HG02763 (cell line): ENCODE measurements at regions not wholly inside any gene's neighbourhood (a gene's known extent, or its start where the extent isn't known, plus 50 kb on each side); places are given as distances from the start of the nearest gene placed in this dataset.
"Not testable (repeated sequence)": the region's sequence is repeated elsewhere in the genome, so short reads cannot be mapped to it uniquely, and the experiment has no call there.

Experiments
- ATAC-seq: cut with Tn5 transposase; IDR thresholded peaks from one replicate; pipeline ENCODE4 v1.9.1; 2021; ENCODE audit warnings: mild to moderate bottlenecking, moderate library complexity; ENCODE audit not compliant: unreplicated experiment

GRCh38 chr7:13262929-13263530 lies 575.6 kb downstream of the ARL4A start:
- ATAC-seq, result no peak

- ATAC-seq, result no peak
Observed at GRCh38 chr7:13265271-13265670, 577.8 kb downstream of the ARL4A start.

- not testable (repeated sequence) for ATAC-seq
Observed at GRCh38 chr7:13274205-13274604, 586.8 kb downstream of the ARL4A start.

- ATAC-seq, result no peak
Observed at GRCh38 chr7:13276977-13277376, 589.5 kb downstream of the ARL4A start.

GRCh38 chr7:13278020-13278419 lies 590.6 kb downstream of the ARL4A start:
- no peak for ATAC-seq

GRCh38 chr7:13279854-13280435 lies 592.5 kb downstream of the ARL4A start:
- ATAC-seq, result no peak

- no peak for ATAC-seq
Observed at GRCh38 chr7:13282377-13282980, 595.0 kb downstream of the ARL4A start.

GRCh38 chr7:13286916-13287315 lies 599.5 kb downstream of the ARL4A start:
- no peak for ATAC-seq

- no peak for ATAC-seq
Observed at GRCh38 chr7:13288516-13288915, 601.1 kb downstream of the ARL4A start.

GRCh38 chr7:13290975-13291374 lies 603.5 kb downstream of the ARL4A start:
- ATAC-seq, result no peak

- no peak for ATAC-seq
Observed at GRCh38 chr7:13293264-13294002, 606.0 kb downstream of the ARL4A start.

- ATAC-seq, result no peak
Observed at GRCh38 chr7:13307040-13307439, 619.6 kb downstream of the ARL4A start.

GRCh38 chr7:13308423-13308822 lies 621.0 kb downstream of the ARL4A start:
- no peak for ATAC-seq

GRCh38 chr7:13309535-13309934 lies 622.1 kb downstream of the ARL4A start:
- ATAC-seq, result no peak

- no peak for ATAC-seq
Observed at GRCh38 chr7:13312307-13312706, 624.9 kb downstream of the ARL4A start.

- no peak for ATAC-seq
Observed at GRCh38 chr7:13320333-13320732, 632.9 kb downstream of the ARL4A start.

- ATAC-seq, result no peak
Observed at GRCh38 chr7:13321316-13321715, 633.9 kb downstream of the ARL4A start.

GRCh38 chr7:13322126-13322525 lies 634.7 kb downstream of the ARL4A start:
- ATAC-seq, result no peak

GRCh38 chr7:13327669-13328068 lies 640.2 kb downstream of the ARL4A start:
- no peak for ATAC-seq

GRCh38 chr7:13333371-13333770 lies 645.9 kb downstream of the ARL4A start:
- no peak for ATAC-seq

GRCh38 chr7:13336227-13336626 lies 648.8 kb downstream of the ARL4A start:
- no peak for ATAC-seq

GRCh38 chr7:13352677-13353076 lies 636.8 kb downstream of the ETV1 start:
- ATAC-seq, result no peak
